Liver (tissue), 8 donors: ENCODE measurements at regions not wholly inside any gene's neighbourhood (a gene's known extent, or its start where the extent isn't known, plus 50 kb on each side); places are given as distances from the start of the nearest gene placed in this dataset.

Experiments
- DNase-seq: peaks from one replicate; pipeline ENCODE4 v3.0.0-alpha.2; 2017; ENCODE audit warnings: low spot score
- H3K27ac ChIP-seq, 2 donors: one replicate each; pipeline ENCODE4 v1.7.0; 2013; ENCODE audit warnings: inconsistent platforms in 2 of 2, low read length in 2 of 2, control low read depth in 1 of 2, low read depth in 1 of 2, mild to moderate bottlenecking in 1 of 2
- H3K27me3 ChIP-seq, 4 donors: one replicate each; pipeline versions ENCODE4 v1.6.1 to v1.7.0; 2013; ENCODE audit warnings: low read length in 3 of 4, inconsistent platforms in 1 of 4, mild to moderate bottlenecking in 1 of 4, moderate library complexity in 1 of 4; ENCODE audit not compliant: control insufficient read depth in 4 of 4, insufficient read depth in 4 of 4
- H3K36me3 ChIP-seq, 4 donors: one replicate each; pipeline versions ENCODE4 v1.6.1 to v1.7.0; 2013; ENCODE audit warnings: low read length in 3 of 4, mild to moderate bottlenecking in 3 of 4, low read depth in 1 of 4, moderate library complexity in 1 of 4; ENCODE audit not compliant: control insufficient read depth in 4 of 4, insufficient read depth in 3 of 4
- H3K4me1 ChIP-seq, 4 donors: one replicate each; pipeline versions ENCODE4 v1.6.1 to v1.7.0; 2013; ENCODE audit warnings: low read length in 3 of 4, mild to moderate bottlenecking in 3 of 4, moderate library complexity in 1 of 4; ENCODE audit not compliant: control insufficient read depth in 4 of 4, insufficient read depth in 4 of 4
- H3K4me3 ChIP-seq, 3 donors: one replicate each; pipeline versions ENCODE4 v1.6.1 to v1.7.0; 2013; ENCODE audit warnings: low read length in 3 of 3, control low read depth in 1 of 3, low read depth in 1 of 3, mild to moderate bottlenecking in 1 of 3
- H3K9ac ChIP-seq, 2 donors: one replicate each; pipeline ENCODE4 v1.7.0; 2013; ENCODE audit warnings: low read length in 2 of 2, mild to moderate bottlenecking in 2 of 2, moderate library complexity in 2 of 2, control low read depth in 1 of 2, low read depth in 1 of 2
- H3K9me3 ChIP-seq, 4 donors: one replicate each; pipeline versions ENCODE4 v1.6.1 to v1.7.0; 2013; ENCODE audit warnings: low read length in 3 of 4; ENCODE audit not compliant: control insufficient read depth in 4 of 4
- EGR1 ChIP-seq, 2 donors: IDR thresholded peaks; 2 replicates each; pipeline ENCODE4 v1.6.1; 2016 to 2018; ENCODE audit warnings: antibody characterized with exemption in 2 of 2, low read depth in 2 of 2
- FOXA1 ChIP-seq: IDR thresholded peaks from 2 replicates; pipeline ENCODE4 v1.6.1; 2016; ENCODE audit warnings: antibody characterized with exemption
- FOXA2 ChIP-seq: IDR thresholded peaks from 2 replicates; pipeline ENCODE4 v1.6.1; 2016; ENCODE audit warnings: antibody characterized with exemption
- HNF4A ChIP-seq, 2 donors: conservative IDR thresholded peaks; 2 replicates each; pipeline ENCODE4 v1.6.1; 2016; ENCODE audit warnings: antibody characterized with exemption in 2 of 2, mild to moderate bottlenecking in 2 of 2
- HNF4G ChIP-seq: IDR thresholded peaks from 2 replicates; pipeline ENCODE4 v1.6.1; 2016; ENCODE audit warnings: antibody characterized with exemption
- JUND ChIP-seq, 2 donors: IDR thresholded peaks; 2 replicates each; pipeline ENCODE4 v1.6.1; 2016; ENCODE audit warnings: antibody characterized with exemption in 2 of 2
- NR2F2 ChIP-seq: IDR thresholded peaks from 2 replicates; pipeline ENCODE4 v1.6.1; 2016; ENCODE audit warnings: antibody characterized with exemption
- RAD21 ChIP-seq, 2 donors: IDR thresholded peaks; 2 replicates each; pipeline ENCODE4 v1.6.1; 2016; ENCODE audit warnings: antibody characterized with exemption in 2 of 2, mild to moderate bottlenecking in 2 of 2
- RXRA ChIP-seq, 2 donors: IDR thresholded peaks; 2 replicates each; pipeline ENCODE4 v1.6.1; 2017 to 2018; ENCODE audit warnings: antibody characterized with exemption in 2 of 2, mild to moderate bottlenecking in 1 of 2
- SP1 ChIP-seq: IDR thresholded peaks from 2 replicates; pipeline ENCODE4 v1.6.1; 2018; ENCODE audit warnings: antibody characterized with exemption, mild to moderate bottlenecking
- TAF1 ChIP-seq: conservative IDR thresholded peaks from 2 replicates; pipeline ENCODE4 v1.6.1; 2016; ENCODE audit warnings: antibody characterized with exemption, mild to moderate bottlenecking
- YY1 ChIP-seq: IDR thresholded peaks from 2 replicates; pipeline ENCODE4 v1.6.1; 2016; ENCODE audit warnings: antibody characterized with exemption, mild to moderate bottlenecking
- WGBS: extraction: QIAGEN DNeasy Blood & Tissue Kit; methylation state at CpG from one replicate; pipeline ENCODE4 v1.1.7; 2013; 5-methylcytosine and 5-hydroxymethylcytosine counted together
- TF ChIP-seq, protein P1 (sequence below): IDR thresholded peaks from 2 replicates; pipeline ENCODE4 v1.6.1; 2016; ENCODE audit warnings: antibody characterized with exemption
- TF ChIP-seq, protein P2 (sequence below): IDR thresholded peaks from 2 replicates; pipeline ENCODE4 v1.6.1; 2016; ENCODE audit warnings: antibody characterized with exemption
- TF ChIP-seq, protein P3 (sequence below): IDR thresholded peaks from 2 replicates; pipeline ENCODE4 v1.6.1; 2016; ENCODE audit warnings: antibody characterized with exemption
- TF ChIP-seq, protein P4 (sequence below): IDR thresholded peaks from 2 replicates; pipeline ENCODE4 v1.6.1; 2016; ENCODE audit warnings: antibody characterized with exemption, mild to moderate bottlenecking
- TF ChIP-seq, protein P5 (sequence below): fragments of 150-350 bp; IDR thresholded peaks from 2 replicates; pipeline ENCODE4 v1.5.1; 2017; ENCODE audit warnings: improper control_type of control experiment, low read depth, low read length; ENCODE audit not compliant: missing input control
- donor health status: healthy.
- donor health status: healthy.
- donor health status: healthy.
- donor health status: healthy.
- donor health status: healthy.

DNA sequence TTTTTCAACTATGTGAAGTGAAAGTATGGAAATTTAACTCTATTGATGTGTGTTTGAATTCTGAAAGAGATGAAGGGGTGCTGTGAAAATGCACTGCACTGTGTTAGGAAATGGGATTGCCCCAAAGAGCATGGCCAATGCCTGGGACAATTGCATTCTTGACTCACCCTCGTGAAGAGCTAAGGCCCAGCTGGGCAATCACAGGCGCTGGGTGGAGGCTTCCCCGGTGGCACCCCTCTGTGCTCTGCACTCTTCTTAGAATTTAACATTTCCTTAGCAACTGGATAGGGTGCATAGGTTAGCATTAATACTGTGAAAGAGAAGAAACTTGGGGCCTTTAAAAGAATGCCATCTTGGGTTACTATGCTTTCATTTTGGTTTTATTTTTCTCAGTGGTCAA lies 179.9 kb upstream of the GOLIM4 start (continued):
- no peak for TF ChIP-seq FOXA2
- TF ChIP-seq, protein P1, sequence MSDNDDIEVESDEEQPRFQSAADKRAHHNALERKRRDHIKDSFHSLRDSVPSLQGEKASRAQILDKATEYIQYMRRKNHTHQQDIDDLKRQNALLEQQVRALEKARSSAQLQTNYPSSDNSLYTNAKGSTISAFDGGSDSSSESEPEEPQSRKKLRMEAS, result no peak
- TF ChIP-seq NR2F2, result no peak
- no peak for TF ChIP-seq HNF4G
- TF ChIP-seq, protein P2, sequence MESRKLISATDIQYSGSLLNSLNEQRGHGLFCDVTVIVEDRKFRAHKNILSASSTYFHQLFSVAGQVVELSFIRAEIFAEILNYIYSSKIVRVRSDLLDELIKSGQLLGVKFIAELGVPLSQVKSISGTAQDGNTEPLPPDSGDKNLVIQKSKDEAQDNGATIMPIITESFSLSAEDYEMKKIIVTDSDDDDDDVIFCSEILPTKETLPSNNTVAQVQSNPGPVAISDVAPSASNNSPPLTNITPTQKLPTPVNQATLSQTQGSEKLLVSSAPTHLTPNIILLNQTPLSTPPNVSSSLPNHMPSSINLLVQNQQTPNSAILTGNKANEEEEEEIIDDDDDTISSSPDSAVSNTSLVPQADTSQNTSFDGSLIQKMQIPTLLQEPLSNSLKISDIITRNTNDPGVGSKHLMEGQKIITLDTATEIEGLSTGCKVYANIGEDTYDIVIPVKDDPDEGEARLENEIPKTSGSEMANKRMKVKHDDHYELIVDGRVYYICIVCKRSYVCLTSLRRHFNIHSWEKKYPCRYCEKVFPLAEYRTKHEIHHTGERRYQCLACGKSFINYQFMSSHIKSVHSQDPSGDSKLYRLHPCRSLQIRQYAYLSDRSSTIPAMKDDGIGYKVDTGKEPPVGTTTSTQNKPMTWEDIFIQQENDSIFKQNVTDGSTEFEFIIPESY, result no peak
- no peak for TF ChIP-seq HNF4A (conservative IDR thresholded peaks at IDR 0.05)
- TF ChIP-seq RXRA (IDR thresholded peaks at IDR 0.05), result no peak

DNA sequence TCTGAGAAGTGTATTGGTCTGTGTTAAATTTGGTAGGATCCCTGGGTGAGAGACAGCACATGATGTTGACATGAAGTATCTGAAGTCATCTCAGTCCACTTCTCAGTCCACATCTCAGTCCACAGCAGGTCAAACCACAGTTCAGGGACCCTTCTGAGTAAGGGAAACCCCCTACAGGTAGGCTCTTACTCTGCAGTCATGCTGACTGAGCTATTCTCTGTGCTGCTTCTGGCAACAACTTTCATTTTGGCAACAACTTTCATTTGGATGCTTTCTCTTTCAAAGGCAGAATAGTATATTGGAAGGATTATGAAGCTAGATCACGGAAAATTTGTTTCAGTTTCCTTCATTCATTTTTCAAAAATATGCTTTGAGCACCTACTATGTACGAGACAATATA lies 178.2 kb upstream of the GOLIM4 start:
- H3K4me3 ChIP-seq, result no peak overlapping the region
- 78% methylated on average over 2 of the region's 2 CpGs for WGBS
- no peaks in the 10 kb centered on the region for H3K4me1 ChIP-seq
- H3K27me3 ChIP-seq, result peaks cover 0 to 3% (median 0%) of the 10 kb centered on the region in 4 donors
- H3K9ac ChIP-seq, result no peak overlapping the region
- no peak for DNase-seq
- TF ChIP-seq FOXA1, result no peak
- no peak for TF ChIP-seq EGR1 (IDR thresholded peaks at IDR 0.05; ENCODE audit: low read depth in 2 of 2)
- no peak for TF ChIP-seq TAF1
- no peak for TF ChIP-seq JUND (IDR thresholded peaks at IDR 0.05)
- TF ChIP-seq, protein P3, sequence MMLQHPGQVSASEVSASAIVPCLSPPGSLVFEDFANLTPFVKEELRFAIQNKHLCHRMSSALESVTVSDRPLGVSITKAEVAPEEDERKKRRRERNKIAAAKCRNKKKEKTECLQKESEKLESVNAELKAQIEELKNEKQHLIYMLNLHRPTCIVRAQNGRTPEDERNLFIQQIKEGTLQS, result no peak
- no peak for TF ChIP-seq YY1
- TF ChIP-seq FOXA2, result no peak
- TF ChIP-seq SP1, result no peak
- TF ChIP-seq HNF4A (conservative IDR thresholded peaks at IDR 0.05), result no peak
- TF ChIP-seq NR2F2, result no peak
- TF ChIP-seq, protein P4, sequence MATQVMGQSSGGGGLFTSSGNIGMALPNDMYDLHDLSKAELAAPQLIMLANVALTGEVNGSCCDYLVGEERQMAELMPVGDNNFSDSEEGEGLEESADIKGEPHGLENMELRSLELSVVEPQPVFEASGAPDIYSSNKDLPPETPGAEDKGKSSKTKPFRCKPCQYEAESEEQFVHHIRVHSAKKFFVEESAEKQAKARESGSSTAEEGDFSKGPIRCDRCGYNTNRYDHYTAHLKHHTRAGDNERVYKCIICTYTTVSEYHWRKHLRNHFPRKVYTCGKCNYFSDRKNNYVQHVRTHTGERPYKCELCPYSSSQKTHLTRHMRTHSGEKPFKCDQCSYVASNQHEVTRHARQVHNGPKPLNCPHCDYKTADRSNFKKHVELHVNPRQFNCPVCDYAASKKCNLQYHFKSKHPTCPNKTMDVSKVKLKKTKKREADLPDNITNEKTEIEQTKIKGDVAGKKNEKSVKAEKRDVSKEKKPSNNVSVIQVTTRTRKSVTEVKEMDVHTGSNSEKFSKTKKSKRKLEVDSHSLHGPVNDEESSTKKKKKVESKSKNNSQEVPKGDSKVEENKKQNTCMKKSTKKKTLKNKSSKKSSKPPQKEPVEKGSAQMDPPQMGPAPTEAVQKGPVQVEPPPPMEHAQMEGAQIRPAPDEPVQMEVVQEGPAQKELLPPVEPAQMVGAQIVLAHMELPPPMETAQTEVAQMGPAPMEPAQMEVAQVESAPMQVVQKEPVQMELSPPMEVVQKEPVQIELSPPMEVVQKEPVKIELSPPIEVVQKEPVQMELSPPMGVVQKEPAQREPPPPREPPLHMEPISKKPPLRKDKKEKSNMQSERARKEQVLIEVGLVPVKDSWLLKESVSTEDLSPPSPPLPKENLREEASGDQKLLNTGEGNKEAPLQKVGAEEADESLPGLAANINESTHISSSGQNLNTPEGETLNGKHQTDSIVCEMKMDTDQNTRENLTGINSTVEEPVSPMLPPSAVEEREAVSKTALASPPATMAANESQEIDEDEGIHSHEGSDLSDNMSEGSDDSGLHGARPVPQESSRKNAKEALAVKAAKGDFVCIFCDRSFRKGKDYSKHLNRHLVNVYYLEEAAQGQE, result no peak
- TF ChIP-seq RXRA (IDR thresholded peaks at IDR 0.05), result no peak
- H3K36me3 ChIP-seq, result no peaks in the 10 kb centered on the region
- no peak overlapping the region for H3K27ac ChIP-seq
- peaks cover 0 to 1% (median 0%) of the 10 kb centered on the region in 4 donors for H3K9me3 ChIP-seq

DNA sequence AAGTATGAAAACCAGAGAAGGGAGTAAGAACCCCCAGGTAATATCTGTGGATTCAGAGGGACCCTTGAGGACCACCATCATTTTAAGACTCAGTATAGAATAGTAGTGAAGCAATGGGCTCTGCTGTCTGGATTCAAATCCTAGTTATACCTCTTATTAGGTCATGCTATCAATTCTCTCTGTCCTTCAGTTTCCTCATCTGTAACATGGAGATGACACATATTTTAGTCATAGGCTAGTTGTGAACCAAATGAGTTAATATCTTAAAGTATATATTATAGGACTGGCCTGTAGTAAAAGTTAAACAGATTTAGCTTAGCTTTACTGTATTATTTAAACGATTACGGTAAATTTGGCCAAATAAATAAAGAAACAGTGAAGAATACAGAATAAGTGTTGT lies 177.3 kb upstream of the GOLIM4 start:
- H3K27ac ChIP-seq, result no peak overlapping the region
- H3K4me1 ChIP-seq, result no peaks in the 10 kb centered on the region
- H3K36me3 ChIP-seq, result no peaks in the 10 kb centered on the region
- peaks cover 0 to 3% (median 0%) of the 10 kb centered on the region in 4 donors for H3K27me3 ChIP-seq
- no peak overlapping the region for H3K9ac ChIP-seq
- no peak overlapping the region for H3K4me3 ChIP-seq
- H3K9me3 ChIP-seq, result peaks cover 0 to 1% (median 0%) of the 10 kb centered on the region in 4 donors
- 97% methylated on average over 2 of the region's 2 CpGs for WGBS
- no peak for DNase-seq
- TF ChIP-seq, protein P4, result no peak
- TF ChIP-seq, protein P2, result no peak
- TF ChIP-seq JUND (IDR thresholded peaks at IDR 0.05), result no peak
- no peak for TF ChIP-seq HNF4G
- TF ChIP-seq HNF4A (conservative IDR thresholded peaks at IDR 0.05), result no peak
- TF ChIP-seq RAD21 (IDR thresholded peaks at IDR 0.05), result no peak
- TF ChIP-seq, protein P5, sequence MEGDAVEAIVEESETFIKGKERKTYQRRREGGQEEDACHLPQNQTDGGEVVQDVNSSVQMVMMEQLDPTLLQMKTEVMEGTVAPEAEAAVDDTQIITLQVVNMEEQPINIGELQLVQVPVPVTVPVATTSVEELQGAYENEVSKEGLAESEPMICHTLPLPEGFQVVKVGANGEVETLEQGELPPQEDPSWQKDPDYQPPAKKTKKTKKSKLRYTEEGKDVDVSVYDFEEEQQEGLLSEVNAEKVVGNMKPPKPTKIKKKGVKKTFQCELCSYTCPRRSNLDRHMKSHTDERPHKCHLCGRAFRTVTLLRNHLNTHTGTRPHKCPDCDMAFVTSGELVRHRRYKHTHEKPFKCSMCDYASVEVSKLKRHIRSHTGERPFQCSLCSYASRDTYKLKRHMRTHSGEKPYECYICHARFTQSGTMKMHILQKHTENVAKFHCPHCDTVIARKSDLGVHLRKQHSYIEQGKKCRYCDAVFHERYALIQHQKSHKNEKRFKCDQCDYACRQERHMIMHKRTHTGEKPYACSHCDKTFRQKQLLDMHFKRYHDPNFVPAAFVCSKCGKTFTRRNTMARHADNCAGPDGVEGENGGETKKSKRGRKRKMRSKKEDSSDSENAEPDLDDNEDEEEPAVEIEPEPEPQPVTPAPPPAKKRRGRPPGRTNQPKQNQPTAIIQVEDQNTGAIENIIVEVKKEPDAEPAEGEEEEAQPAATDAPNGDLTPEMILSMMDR, result no peak
- TF ChIP-seq SP1, result no peak
- TF ChIP-seq RXRA (IDR thresholded peaks at IDR 0.05), result no peak
